ENCODE measurements at regions not wholly inside any gene's neighbourhood (a gene's known extent, or its start where the extent isn't known, plus 50 kb on each side); places are given as distances from the start of the nearest gene placed in this dataset.

DNA sequence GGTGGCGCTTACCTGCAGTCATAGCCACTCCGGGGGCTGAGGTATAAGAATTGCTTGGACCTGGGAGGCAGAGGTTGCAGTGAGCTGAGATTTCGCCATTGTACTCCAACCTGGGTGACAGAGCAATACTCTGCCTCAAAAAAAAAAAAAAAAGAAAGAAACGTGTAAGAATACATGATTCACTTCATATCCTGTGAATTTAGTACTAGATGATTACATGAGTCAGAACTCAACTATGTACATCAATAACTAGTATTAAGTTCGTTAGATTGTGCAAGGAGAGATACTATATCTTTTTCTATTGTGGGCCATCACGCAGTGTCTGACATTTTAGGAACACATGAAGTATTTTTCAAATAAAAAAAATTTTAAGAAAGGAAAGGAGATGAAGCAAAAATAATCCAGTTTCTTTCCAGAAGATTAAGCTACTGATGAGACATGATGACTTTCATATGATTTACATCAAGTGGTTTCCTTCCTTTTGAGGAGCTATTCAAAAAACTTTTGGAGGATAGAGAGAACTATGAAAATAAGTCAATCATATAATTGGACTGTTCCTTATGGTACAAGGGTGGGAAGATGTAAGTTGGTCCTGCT lies 64.7 kb upstream of the EXOC1L start:
- DNase-seq (ENCODE audit: low spot score): no peak

DNA sequence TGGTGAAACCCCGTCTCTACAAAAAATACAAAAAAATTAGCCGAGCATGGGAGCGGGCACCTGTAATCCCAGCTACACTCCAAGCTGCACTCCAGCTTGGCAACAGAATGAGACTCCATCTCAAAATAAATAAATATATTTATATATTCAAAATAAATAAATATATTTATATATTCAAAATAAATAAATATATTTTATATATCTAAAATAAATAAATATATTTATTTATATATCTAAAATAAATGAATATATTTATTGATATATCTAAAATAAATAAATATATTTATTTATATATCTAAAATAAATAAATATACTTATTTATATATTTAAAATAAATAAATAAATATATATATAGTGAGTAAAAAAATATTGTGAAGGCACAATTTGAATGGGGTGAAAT lies 63.4 kb upstream of the EXOC1L start:
- DNase-seq (ENCODE audit: low spot score): no peak

DNA sequence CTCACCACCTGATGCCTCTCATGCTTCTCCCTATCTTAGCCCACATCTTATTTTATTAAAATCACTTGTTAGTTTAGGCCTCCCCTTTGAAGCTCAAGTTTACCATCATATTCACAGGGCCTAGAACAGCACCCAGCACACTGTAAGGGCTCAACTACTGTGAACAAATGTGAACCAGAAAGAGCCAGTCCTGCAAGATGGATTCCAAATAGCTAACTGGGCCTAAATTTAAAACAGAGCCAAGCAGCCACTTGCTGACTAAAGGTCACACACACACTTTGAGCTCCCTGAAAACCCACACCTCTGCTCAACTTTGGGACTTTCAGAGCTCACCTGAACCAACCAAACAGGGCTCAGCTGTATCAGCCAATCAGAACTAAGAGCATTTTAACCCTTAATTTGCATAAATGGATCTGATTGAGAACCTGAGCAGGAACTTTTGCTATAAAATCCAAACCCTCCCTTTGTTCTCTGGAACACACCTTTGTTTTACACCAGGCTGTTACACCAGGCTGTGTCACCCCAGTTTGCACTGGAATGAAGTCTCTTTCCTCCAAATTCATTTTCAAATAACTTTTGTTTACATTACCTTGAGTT lies 62.1 kb upstream of the EXOC1L start:
- no peak for DNase-seq (ENCODE audit: low spot score)

DNA sequence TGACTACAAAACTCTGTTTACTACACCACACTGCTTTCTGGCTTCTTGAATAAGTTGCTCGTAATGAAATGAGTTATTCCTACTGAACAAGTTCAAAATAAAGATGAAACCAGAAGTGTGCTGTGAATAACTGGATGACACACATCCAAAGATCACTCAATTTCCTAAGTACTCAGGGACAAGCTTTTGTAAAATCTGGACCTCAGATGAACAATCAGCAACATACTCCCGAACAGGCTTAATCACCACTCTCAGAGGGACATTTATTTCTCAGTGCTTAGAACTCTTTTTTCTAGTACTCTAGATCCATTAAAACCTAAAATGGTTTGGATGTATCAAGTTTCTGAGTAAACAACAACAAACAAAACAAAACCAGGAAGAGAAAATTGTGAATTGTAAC lies 61.5 kb upstream of the EXOC1L start:
- no peak for DNase-seq (ENCODE audit: low spot score)

DNA sequence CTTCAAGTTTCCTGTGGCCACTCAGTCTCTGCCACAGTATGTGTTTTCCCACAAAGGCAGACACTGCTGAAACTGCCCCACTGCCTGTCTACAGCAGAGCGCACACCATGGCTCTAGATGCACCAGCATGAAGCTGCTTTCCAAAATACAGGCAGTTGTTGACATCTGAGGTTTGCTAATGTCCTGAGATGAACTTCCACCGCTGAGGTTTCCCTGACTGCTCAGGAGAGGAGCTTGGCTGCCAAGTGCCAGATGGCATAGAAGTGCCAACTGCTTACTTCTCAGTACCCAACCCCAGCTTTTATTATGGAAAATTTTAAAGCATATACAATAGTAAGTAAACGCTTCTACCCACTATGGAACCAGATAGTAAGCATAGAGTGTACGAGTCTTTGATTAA lies 61.0 kb upstream of the EXOC1L start:
- DNase-seq (ENCODE audit: low spot score): peak; percentile 63

DNA sequence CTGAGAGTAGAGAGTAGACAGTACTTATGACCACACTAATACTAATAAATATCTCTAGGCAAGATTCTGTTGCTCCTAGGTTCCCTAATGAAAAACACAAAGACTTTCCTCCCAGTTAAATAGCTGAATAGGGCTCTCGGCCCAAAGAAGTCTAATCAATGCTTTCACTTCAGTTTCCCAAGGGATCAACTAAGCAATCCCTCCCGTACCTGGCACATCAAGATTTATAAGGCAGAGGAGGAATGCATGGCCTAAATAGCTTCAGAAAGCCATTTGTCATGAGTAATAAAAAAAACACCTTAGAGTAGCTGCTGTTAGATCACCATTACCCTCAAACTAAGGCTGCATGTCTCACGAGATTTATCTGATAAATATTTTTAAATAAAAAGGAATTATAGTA lies 56.8 kb upstream of the EXOC1L start:
- DNase-seq (ENCODE audit: low spot score): no peak

DNA sequence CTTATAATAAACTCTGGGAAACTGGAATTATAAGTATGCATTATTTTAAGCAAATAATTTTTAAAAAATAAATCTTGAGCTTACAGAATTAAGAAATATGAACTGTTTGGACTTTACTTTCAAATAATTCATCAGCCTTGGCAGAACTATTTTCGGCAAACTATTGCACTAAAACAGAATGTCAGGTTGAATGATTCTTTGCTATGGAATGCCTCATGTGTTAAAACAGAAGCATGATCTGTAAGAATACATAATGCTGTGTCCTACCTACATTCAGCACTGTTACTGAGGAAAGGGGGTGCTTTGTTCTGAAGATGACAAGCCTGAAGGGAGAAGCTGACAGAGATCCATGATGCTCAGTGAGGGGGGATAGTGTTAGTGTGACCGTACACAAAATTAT lies 55.6 kb upstream of the EXOC1L start:
- no peak for DNase-seq (ENCODE audit: low spot score)

DNA sequence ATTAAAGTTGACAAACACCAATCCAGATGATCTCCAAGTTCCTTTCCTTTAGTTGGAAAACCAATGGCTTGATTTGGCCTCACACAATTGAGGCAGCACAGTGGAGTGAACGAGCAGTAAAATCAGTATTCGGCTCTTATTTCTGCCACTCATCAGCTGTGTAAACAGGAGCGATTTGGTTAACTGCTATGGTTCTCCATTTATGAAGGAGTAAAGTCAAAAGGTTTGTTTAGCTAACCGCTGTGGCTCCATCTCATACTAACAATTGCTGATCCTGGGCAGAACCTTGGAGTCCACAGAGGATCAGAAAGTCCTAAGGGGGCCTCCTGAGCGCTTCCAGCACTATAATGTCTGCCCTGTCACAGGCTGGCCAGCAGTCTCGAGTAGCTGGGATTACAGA lies 54.5 kb upstream of the EXOC1L start:
- no peak for DNase-seq (ENCODE audit: low spot score)

DNA sequence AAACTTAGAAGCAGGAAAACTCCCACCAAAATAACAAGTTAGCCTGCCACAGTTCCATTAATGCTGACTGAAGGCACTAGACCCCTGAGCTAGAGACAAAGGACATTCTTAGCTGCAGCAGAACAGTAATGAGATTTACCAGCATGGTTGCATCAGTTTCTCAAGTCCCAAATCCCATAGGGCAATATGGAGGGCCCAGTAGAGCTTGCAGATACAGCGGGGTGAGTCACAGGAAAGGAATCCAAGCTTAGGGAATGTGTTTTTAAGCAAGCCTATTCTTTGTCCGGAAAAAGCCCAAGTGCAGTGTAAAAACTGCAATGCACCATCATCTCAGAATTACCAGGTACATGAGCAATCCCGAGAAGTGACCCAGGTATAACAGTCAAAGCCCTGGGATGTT lies 51.3 kb upstream of the EXOC1L start:
- DNase-seq (ENCODE audit: low spot score): no peak
